PC-9 (cell line): ENCODE measurements at regions not wholly inside any gene's neighbourhood (a gene's known extent, or its start where the extent isn't known, plus 50 kb on each side); places are given as distances from the start of the nearest gene placed in this dataset.

Source experiments
- EZH2 ChIP-seq: fragments of 200-600 bp; sonication (generic); IDR thresholded peaks from 2 replicates; pipeline ENCODE4 v1.8.0; 2017; ENCODE audit warnings: antibody characterized with exemption, low read depth
- TF ChIP-seq, protein P1 (sequence below): fragments of 200-600 bp; sonication (generic); conservative IDR thresholded peaks from 2 replicates; pipeline ENCODE4 v1.6.1; 2017; ENCODE audit warnings: mixed run types, antibody characterized with exemption, mild to moderate bottlenecking, moderate library complexity

DNA sequence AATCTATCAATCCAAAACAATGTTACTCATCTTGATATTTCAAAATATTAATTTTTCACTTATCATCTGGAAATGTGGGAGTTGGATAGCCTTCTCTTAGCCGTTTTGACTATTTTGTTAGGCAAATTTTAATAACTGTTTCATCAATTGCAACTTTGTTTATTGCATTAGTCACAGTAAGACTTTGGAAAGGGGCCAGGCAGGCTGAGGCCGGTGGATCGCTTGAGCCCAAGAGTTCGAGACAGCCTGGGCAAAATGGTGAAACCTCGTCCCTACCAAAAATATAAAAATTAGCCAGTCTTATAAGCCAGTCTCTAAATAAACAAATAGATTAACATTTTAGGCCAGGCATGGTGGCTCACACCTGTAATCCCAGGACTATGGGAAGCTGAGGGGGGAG lies 113.0 kb upstream of the NR5A2 start:
- TF ChIP-seq, protein P1, sequence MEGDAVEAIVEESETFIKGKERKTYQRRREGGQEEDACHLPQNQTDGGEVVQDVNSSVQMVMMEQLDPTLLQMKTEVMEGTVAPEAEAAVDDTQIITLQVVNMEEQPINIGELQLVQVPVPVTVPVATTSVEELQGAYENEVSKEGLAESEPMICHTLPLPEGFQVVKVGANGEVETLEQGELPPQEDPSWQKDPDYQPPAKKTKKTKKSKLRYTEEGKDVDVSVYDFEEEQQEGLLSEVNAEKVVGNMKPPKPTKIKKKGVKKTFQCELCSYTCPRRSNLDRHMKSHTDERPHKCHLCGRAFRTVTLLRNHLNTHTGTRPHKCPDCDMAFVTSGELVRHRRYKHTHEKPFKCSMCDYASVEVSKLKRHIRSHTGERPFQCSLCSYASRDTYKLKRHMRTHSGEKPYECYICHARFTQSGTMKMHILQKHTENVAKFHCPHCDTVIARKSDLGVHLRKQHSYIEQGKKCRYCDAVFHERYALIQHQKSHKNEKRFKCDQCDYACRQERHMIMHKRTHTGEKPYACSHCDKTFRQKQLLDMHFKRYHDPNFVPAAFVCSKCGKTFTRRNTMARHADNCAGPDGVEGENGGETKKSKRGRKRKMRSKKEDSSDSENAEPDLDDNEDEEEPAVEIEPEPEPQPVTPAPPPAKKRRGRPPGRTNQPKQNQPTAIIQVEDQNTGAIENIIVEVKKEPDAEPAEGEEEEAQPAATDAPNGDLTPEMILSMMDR: no peak
- TF ChIP-seq EZH2: no peak
